ENCODE measurements at regions not wholly inside any gene's neighbourhood (a gene's known extent, or its start where the extent isn't known, plus 50 kb on each side); places are given as distances from the start of the nearest gene placed in this dataset.

GRCh38 chr6:156027248-156027626, 571.6 kb upstream of the NOX3 start:
- Mint-ChIP-seq H3K36me3 (ENCODE audit: low read depth) (peaks cover 19% of the 10 kb centered on the region), H3K4me1 (ENCODE audit: low read depth) (peaks cover 25% of the 10 kb centered on the region), H3K27me3 (ENCODE audit: insufficient read depth) (peaks cover 1% of the 10 kb centered on the region; the same call in 1 of the 2 replicates), H3K4me3 (no peak overlapping the region), H3K27ac (no peak overlapping the region), H3K9me3 (peaks cover 19% of the 10 kb centered on the region)
- TF ChIP-seq, protein P1, sequence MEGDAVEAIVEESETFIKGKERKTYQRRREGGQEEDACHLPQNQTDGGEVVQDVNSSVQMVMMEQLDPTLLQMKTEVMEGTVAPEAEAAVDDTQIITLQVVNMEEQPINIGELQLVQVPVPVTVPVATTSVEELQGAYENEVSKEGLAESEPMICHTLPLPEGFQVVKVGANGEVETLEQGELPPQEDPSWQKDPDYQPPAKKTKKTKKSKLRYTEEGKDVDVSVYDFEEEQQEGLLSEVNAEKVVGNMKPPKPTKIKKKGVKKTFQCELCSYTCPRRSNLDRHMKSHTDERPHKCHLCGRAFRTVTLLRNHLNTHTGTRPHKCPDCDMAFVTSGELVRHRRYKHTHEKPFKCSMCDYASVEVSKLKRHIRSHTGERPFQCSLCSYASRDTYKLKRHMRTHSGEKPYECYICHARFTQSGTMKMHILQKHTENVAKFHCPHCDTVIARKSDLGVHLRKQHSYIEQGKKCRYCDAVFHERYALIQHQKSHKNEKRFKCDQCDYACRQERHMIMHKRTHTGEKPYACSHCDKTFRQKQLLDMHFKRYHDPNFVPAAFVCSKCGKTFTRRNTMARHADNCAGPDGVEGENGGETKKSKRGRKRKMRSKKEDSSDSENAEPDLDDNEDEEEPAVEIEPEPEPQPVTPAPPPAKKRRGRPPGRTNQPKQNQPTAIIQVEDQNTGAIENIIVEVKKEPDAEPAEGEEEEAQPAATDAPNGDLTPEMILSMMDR (IDR thresholded peaks at IDR 0.05) = no peak
- no peak for DNase-seq

- TF ChIP-seq, protein P1 (IDR thresholded peaks at IDR 0.05) = no peak
These were observed 571.0 kb upstream of the NOX3 start for GRCh38 chr6:156026486-156027247.

DNA sequence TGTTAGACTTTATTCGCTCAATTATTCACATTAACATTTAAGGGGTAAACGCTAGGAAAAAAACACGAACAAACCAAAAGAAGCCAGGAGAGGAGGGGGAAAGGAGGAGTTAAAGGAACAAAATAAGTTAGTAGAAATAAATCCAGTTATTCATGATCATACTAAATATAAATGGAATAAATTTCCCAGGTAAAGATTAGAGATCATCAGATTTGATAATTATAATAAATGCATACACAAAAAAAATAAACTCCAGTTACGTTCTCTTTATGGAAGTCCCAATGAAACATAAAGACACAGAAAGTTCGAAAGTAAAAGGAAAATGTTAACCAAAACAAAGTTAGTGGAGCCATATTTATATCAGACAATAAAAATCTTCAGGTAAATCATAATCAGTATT, 568.7 kb upstream of the NOX3 start:
- Mint-ChIP-seq H3K9me3 (peaks cover 19% of the 10 kb centered on the region), H3K36me3 (ENCODE audit: low read depth) (peaks cover 19% of the 10 kb centered on the region), H3K27me3 (ENCODE audit: insufficient read depth) (no peaks in the 10 kb centered on the region), H3K27ac (no peak overlapping the region), H3K4me1 (ENCODE audit: low read depth) (peaks cover 46% of the 10 kb centered on the region), H3K4me3 (no peak overlapping the region)
- TF ChIP-seq, protein P1 (IDR thresholded peaks at IDR 0.05) = no peak
- no peak for DNase-seq

More at GRCh38 chr6:156026486-156027247, 571.0 kb upstream of the NOX3 start:
- Mint-ChIP-seq H3K27ac (no peak overlapping the region), H3K36me3 (ENCODE audit: low read depth) (peaks cover 19% of the 10 kb centered on the region), H3K27me3 (ENCODE audit: insufficient read depth) (no peaks in the 10 kb centered on the region), H3K9me3 (peaks cover 19% of the 10 kb centered on the region), H3K4me3 (no peak overlapping the region), H3K4me1 (ENCODE audit: low read depth) (peaks cover 31% of the 10 kb centered on the region)
- no peak for DNase-seq

- TF ChIP-seq, protein P1 (IDR thresholded peaks at IDR 0.05) = no peak
- Mint-ChIP-seq H3K36me3 (ENCODE audit: low read depth) (peaks cover 19% of the 10 kb centered on the region), H3K27me3 (ENCODE audit: insufficient read depth) (no peaks in the 10 kb centered on the region; the same call in 1 of the 2 replicates), H3K4me1 (ENCODE audit: low read depth) (peaks cover 57% of the 10 kb centered on the region), H3K9me3 (peaks cover 19% of the 10 kb centered on the region), H3K4me3 (peak overlapping the region; percentile 58), H3K27ac (peak overlapping the region; percentile 91)
- peak; percentile 81 for DNase-seq
These were observed 566.2 kb upstream of the NOX3 start for GRCh38 chr6:156021746-156022396.

DNA sequence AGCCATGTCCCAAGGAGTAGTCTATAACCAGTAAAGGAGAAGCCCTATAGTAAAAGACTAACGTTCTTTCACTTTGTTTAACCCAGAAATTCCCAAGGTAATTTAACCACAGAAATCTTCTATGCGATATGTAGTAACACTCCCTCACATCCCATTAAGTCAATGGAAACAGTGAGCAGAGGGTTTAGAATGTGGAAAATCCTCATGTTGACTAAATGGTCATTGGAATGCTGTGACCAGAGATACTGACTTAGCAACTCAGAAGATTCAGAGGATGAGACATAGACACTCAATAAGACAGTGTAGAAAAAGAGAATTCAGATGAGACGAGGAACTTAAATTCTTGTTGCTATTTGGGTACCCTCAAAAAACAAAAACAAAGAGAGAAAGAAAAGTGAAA, 562.2 kb upstream of the NOX3 start:
- peak; percentile 85 for DNase-seq
- Mint-ChIP-seq H3K9me3 (no peaks in the 10 kb centered on the region), H3K27ac (peak overlapping the region; percentile 77), H3K27me3 (ENCODE audit: insufficient read depth) (peaks cover 2% of the 10 kb centered on the region; the same call in 1 of the 2 replicates), H3K4me3 (no peak overlapping the region), H3K36me3 (ENCODE audit: low read depth) (no peaks in the 10 kb centered on the region), H3K4me1 (ENCODE audit: low read depth) (peaks cover 72% of the 10 kb centered on the region)
- TF ChIP-seq, protein P1 (IDR thresholded peaks at IDR 0.05) = no peak

Data from HFFc6 (cell line).